ENCODE measurements at regions not wholly inside any gene's neighbourhood (a gene's known extent, or its start where the extent isn't known, plus 50 kb on each side); places are given as distances from the start of the nearest gene placed in this dataset.
A peak's percentile ranks its signal among the peaks of the same experiment; 100 is the strongest.

GRCh38 chr12:61652265-61652664, 607.9 kb upstream of the USP15 start:
- no peaks in the 10 kb centered on the region for H3K4me1 ChIP-seq (ENCODE audit: insufficient read depth, low read length)
- no peaks in the 10 kb centered on the region for H3K9me3 Mint-ChIP-seq
- TF ChIP-seq CTCF (IDR thresholded peaks at IDR 0.05): no peak
- no peaks in the 10 kb centered on the region for H3K27me3 ChIP-seq (ENCODE audit: control insufficient read depth in 1 of 2, insufficient read depth in 2 of 2, low read length in 2 of 2)
- DNase-seq (no peak), ATAC-seq (ENCODE audit: poor library complexity) (no peak)
- no peak overlapping the region for H3K27ac Mint-ChIP-seq
- no peak overlapping the region for H3K27ac ChIP-seq (ENCODE audit: low read depth in 1 of 2, low read length in 2 of 2)
- CTCF ChIA-PET: no interaction called here
- H3K4me3 Mint-ChIP-seq: no peak overlapping the region
- H3K9me3 ChIP-seq (ENCODE audit: control insufficient read depth in 1 of 2, insufficient read depth in 1 of 2, low read length in 2 of 2): no peaks in the 10 kb centered on the region
- POLR2A ChIA-PET: no interaction called here
- no peaks in the 10 kb centered on the region for H3K36me3 ChIP-seq (ENCODE audit: insufficient read depth, low read length)
- no peak overlapping the region for H3K4me3 ChIP-seq (ENCODE audit: low read length)
- intact Hi-C loops (cut with DNase I, micrococcal nuclease): no loop called here
- no peaks in the 10 kb centered on the region for H3K36me3 Mint-ChIP-seq (ENCODE audit: low read depth)
- H3K4me1 Mint-ChIP-seq (ENCODE audit: low read depth): no peaks in the 10 kb centered on the region
- H3K27me3 Mint-ChIP-seq: no peaks in the 10 kb centered on the region

- Histone ChIP-seq H3K27me3 (ENCODE audit: control insufficient read depth in 1 of 2, insufficient read depth in 2 of 2, low read length in 2 of 2) (no peaks in the 10 kb centered on the region), H3K4me1 (ENCODE audit: insufficient read depth, low read length) (no peaks in the 10 kb centered on the region), H3K9me3 (ENCODE audit: control insufficient read depth in 1 of 2, insufficient read depth in 1 of 2, low read length in 2 of 2) (no peaks in the 10 kb centered on the region), H3K36me3 (ENCODE audit: insufficient read depth, low read length) (no peaks in the 10 kb centered on the region), H3K27ac (ENCODE audit: low read depth in 1 of 2, low read length in 2 of 2) (no peak overlapping the region), H3K4me3 (ENCODE audit: low read length) (no peak overlapping the region)
- H3K36me3 Mint-ChIP-seq (ENCODE audit: low read depth): no peaks in the 10 kb centered on the region
- TF ChIP-seq CTCF (IDR thresholded peaks at IDR 0.05): no peak
- DNase-seq (peak in 1 of 14 experiments; percentile 1), ATAC-seq (ENCODE audit: poor library complexity) (no peak)
- POLR2A ChIA-PET: no interaction called here
- no peaks in the 10 kb centered on the region for H3K9me3 Mint-ChIP-seq
- CTCF ChIA-PET: interaction anchor here (1.0 kb wide), 1 partner anchor 51 kb away, joined by 4 read pairs; no protein-coding TSS in a partner anchor
- intact Hi-C loops (cut with DNase I, micrococcal nuclease): no loop called here
- no peak overlapping the region for H3K27ac Mint-ChIP-seq
- H3K4me3 Mint-ChIP-seq: no peak overlapping the region
- no peaks in the 10 kb centered on the region for H3K4me1 Mint-ChIP-seq (ENCODE audit: low read depth)
- H3K27me3 Mint-ChIP-seq: no peaks in the 10 kb centered on the region
Measured at GRCh38 chr12:61654698-61655097, 605.5 kb upstream of the USP15 start.

- H3K27me3 Mint-ChIP-seq: no peaks in the 10 kb centered on the region
- ATAC-seq (ENCODE audit: poor library complexity) (no peak), DNase-seq (no peak)
- no peaks in the 10 kb centered on the region for H3K9me3 ChIP-seq (ENCODE audit: control insufficient read depth in 1 of 2, insufficient read depth in 1 of 2, low read length in 2 of 2)
- no peaks in the 10 kb centered on the region for H3K4me1 ChIP-seq (ENCODE audit: insufficient read depth, low read length)
- H3K4me3 ChIP-seq (ENCODE audit: low read length): no peak overlapping the region
- no peaks in the 10 kb centered on the region for H3K4me1 Mint-ChIP-seq (ENCODE audit: low read depth)
- H3K4me3 Mint-ChIP-seq: no peak overlapping the region
- H3K36me3 ChIP-seq (ENCODE audit: insufficient read depth, low read length): no peaks in the 10 kb centered on the region
- TF ChIP-seq CTCF (IDR thresholded peaks at IDR 0.05): no peak
- ChIA-PET CTCF (no interaction called here), POLR2A (no interaction called here)
- intact Hi-C loops (cut with DNase I, micrococcal nuclease): no loop called here
- H3K27me3 ChIP-seq (ENCODE audit: control insufficient read depth in 1 of 2, insufficient read depth in 2 of 2, low read length in 2 of 2): no peaks in the 10 kb centered on the region
- no peaks in the 10 kb centered on the region for H3K36me3 Mint-ChIP-seq (ENCODE audit: low read depth)
- H3K27ac ChIP-seq (ENCODE audit: low read depth in 1 of 2, low read length in 2 of 2): no peak overlapping the region
- H3K9me3 Mint-ChIP-seq: no peaks in the 10 kb centered on the region
- no peak overlapping the region for H3K27ac Mint-ChIP-seq
Measured at GRCh38 chr12:61655241-61655640, 605.0 kb upstream of the USP15 start.
